ENCODE measurements at regions not wholly inside any gene's neighbourhood (a gene's known extent, or its start where the extent isn't known, plus 50 kb on each side); places are given as distances from the start of the nearest gene placed in this dataset.

DNA sequence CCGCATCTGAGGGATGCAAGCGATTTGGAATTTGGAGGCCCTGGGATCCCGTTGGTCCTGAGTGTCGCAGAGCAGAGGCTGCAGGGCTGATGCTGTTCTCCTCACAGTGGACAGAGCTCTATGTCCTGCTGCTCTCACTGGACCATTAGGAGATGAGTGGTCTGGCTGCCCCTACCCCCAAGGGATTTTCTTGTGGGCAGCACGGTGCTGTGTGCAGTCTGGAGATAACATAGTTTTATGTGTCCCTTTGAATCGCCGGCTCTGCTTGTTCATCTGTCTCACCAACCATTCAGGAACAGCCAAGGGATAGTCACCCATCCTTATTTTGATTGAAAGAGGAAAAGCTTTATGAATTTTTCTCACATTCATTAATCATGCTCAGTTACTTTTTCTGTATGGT is 49.9 kb downstream of the CHRM3 start:
- in situ Hi-C loops (cut with HindIII; ENCODE audit: low pct_ligation_motif_present, low sequenced_read_pairs): no loop called here
- TF ChIP-seq, protein P1, sequence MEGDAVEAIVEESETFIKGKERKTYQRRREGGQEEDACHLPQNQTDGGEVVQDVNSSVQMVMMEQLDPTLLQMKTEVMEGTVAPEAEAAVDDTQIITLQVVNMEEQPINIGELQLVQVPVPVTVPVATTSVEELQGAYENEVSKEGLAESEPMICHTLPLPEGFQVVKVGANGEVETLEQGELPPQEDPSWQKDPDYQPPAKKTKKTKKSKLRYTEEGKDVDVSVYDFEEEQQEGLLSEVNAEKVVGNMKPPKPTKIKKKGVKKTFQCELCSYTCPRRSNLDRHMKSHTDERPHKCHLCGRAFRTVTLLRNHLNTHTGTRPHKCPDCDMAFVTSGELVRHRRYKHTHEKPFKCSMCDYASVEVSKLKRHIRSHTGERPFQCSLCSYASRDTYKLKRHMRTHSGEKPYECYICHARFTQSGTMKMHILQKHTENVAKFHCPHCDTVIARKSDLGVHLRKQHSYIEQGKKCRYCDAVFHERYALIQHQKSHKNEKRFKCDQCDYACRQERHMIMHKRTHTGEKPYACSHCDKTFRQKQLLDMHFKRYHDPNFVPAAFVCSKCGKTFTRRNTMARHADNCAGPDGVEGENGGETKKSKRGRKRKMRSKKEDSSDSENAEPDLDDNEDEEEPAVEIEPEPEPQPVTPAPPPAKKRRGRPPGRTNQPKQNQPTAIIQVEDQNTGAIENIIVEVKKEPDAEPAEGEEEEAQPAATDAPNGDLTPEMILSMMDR (IDR thresholded peaks at IDR 0.05; ENCODE audit: low read depth, low read length, missing control alignments): no peak
- H3K27ac ChIP-seq: no peak overlapping the region
- no peak overlapping the region for H3K4me3 ChIP-seq (ENCODE audit: low read depth, low read length)
- H3K36me3 ChIP-seq (replicated peaks): no peaks in the 10 kb centered on the region
- no peak for DNase-seq
- no peaks in the 10 kb centered on the region for H3K27me3 ChIP-seq (replicated peaks)

DNA sequence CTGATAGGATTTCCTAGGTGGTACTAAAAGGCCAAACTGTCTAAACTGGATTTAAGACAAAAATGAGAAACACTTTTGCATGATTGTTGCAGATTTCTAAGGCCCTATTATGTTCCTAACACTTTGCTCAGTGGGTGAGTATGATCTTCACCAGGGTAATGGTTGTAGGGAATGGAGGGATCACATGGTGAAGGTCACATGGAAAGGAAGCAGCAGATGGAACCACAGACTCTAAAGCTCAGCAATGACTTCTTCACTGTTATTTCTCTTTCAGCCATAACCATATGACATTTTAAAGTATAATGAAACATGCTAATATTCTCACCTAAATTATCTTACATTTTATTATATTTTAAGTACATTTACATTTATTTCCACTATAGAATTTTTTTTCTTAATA is 51.5 kb downstream of the CHRM3 start:
- Histone ChIP-seq H3K4me3 (ENCODE audit: low read depth, low read length) (no peak overlapping the region), H3K27me3 (replicated peaks) (no peaks in the 10 kb centered on the region), H3K27ac (no peak overlapping the region), H3K36me3 (replicated peaks) (no peaks in the 10 kb centered on the region)
- DNase-seq: no peak
- TF ChIP-seq, protein P1 (IDR thresholded peaks at IDR 0.05; ENCODE audit: low read depth, low read length, missing control alignments): no peak
- in situ Hi-C loops (cut with HindIII; ENCODE audit: low pct_ligation_motif_present, low sequenced_read_pairs): no loop called here

DNA sequence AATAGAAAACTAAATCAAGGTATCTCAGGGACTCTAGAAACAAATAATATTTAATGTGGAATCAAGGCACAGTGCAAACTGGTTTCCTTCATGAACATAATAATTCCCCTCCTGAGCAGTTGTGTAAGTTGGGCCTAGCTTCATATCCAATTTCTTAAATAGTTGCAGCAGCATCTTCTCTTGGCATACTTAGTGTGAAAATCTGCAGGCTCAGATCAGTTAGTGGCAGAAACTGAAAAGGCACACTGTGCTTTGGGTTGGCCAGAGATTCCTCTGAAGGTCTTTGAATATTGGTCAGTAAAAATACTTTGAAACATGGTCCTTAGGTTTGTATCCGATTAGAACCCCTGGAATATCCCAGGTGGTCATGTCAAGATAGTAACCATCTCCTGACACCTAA is 52.5 kb downstream of the CHRM3 start:
- H3K4me3 ChIP-seq (ENCODE audit: low read depth, low read length): no peak overlapping the region
- H3K27ac ChIP-seq: no peak overlapping the region
- no peaks in the 10 kb centered on the region for H3K27me3 ChIP-seq (replicated peaks)
- TF ChIP-seq, protein P1 (IDR thresholded peaks at IDR 0.05; ENCODE audit: low read depth, low read length, missing control alignments): no peak
- in situ Hi-C loops (cut with HindIII; ENCODE audit: low pct_ligation_motif_present, low sequenced_read_pairs): no loop called here
- no peaks in the 10 kb centered on the region for H3K36me3 ChIP-seq (replicated peaks)
- no peak for DNase-seq

DNA sequence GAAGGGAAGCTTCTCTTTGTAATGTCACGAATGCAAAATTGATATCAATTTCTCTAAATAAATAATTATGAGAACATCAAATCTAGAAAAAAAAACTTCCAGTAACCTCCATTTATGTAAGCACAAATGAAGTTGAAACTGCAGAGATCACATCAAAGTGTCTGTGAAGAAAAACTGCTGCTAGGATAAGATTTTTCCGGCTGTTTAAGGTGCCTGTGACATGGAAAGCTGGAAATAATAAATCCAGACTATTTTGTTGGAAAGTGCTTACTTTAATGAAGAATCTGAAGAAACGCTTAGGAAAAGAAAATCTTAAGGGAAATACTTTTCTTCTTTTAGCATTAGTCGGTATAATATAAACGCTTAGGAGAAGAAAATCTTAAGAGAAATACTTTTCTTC is 57.0 kb downstream of the CHRM3 start:
- in situ Hi-C loops (cut with HindIII; ENCODE audit: low pct_ligation_motif_present, low sequenced_read_pairs): no loop called here
- Histone ChIP-seq H3K27me3 (replicated peaks) (no peaks in the 10 kb centered on the region), H3K4me3 (ENCODE audit: low read depth, low read length) (no peak overlapping the region), H3K36me3 (replicated peaks) (no peaks in the 10 kb centered on the region), H3K27ac (no peak overlapping the region)
- TF ChIP-seq, protein P1 (IDR thresholded peaks at IDR 0.05; ENCODE audit: low read depth, low read length, missing control alignments): no peak
- no peak for DNase-seq

DNA sequence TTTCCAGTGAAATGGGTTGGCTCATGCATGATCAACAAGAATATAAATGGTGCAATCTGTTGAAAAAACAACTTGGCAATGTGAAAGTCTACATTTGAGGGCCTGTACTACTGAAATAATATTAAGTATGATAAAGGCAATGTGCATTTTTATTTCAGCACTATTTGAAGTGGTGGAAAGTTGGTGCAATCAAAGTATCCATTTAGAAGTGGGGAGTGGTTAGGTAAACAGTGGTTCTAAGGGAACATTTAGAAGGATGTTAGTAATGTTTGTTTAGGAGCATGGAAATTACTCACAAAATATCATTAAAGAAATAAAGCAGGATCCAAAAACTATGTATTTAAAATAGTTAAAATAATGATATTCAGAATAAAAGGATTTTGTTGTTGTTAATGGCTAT is 60.2 kb downstream of the CHRM3 start:
- Histone ChIP-seq H3K27ac (no peak overlapping the region), H3K4me3 (ENCODE audit: low read depth, low read length) (no peak overlapping the region), H3K36me3 (replicated peaks) (no peaks in the 10 kb centered on the region), H3K27me3 (replicated peaks) (no peaks in the 10 kb centered on the region)
- in situ Hi-C loops (cut with HindIII; ENCODE audit: low pct_ligation_motif_present, low sequenced_read_pairs): no loop called here
- TF ChIP-seq, protein P1 (IDR thresholded peaks at IDR 0.05; ENCODE audit: low read depth, low read length, missing control alignments): no peak
- no peak for DNase-seq

DNA sequence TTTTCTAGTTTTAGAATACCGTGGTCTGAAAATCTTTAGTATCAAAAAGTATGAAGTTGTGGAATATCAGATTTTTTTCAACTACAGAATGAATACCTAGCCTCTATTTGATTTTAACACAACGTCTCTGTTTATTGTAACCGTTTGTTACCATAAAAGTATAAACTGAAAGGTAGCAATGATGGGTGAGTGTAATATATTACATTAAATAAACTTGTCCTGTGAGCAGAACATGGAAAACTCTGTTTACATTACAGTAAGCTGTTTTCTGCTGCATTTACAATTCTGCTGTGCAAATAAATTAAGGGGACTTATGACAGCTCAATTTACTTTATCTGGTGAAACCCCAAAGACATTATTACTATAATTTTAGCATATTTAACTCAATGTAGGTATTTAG is 62.5 kb downstream of the CHRM3 start:
- in situ Hi-C loops (cut with HindIII; ENCODE audit: low pct_ligation_motif_present, low sequenced_read_pairs): no loop called here
- DNase-seq: no peak
- H3K4me3 ChIP-seq (ENCODE audit: low read depth, low read length): no peak overlapping the region
- TF ChIP-seq, protein P1 (IDR thresholded peaks at IDR 0.05; ENCODE audit: low read depth, low read length, missing control alignments): no peak
- H3K27ac ChIP-seq: no peak overlapping the region
- H3K27me3 ChIP-seq (replicated peaks): no peaks in the 10 kb centered on the region
- H3K36me3 ChIP-seq (replicated peaks): no peaks in the 10 kb centered on the region
